ENCODE measurements at regions not wholly inside any gene's neighbourhood (a gene's known extent, or its start where the extent isn't known, plus 50 kb on each side); places are given as distances from the start of the nearest gene placed in this dataset.

- TF ChIP-seq CTCF (IDR thresholded peaks at IDR 0.05; ENCODE audit: control insufficient read depth, extremely low read depth, insufficient read depth) = no peak
- DNase-seq (ENCODE audit: low read depth) = no peak
- H3K4me3 ChIP-seq (ENCODE audit: low read depth, low read length) = no peak overlapping the region
Measured at GRCh38 chr17:28268610-28269313, 50.2 kb upstream of the TMEM97 start.

All from LNCaP clone FGC (cell line).